Thyroid gland (tissue), 4 donors: ENCODE measurements at regions not wholly inside any gene's neighbourhood (a gene's known extent, or its start where the extent isn't known, plus 50 kb on each side); places are given as distances from the start of the nearest gene placed in this dataset.

Experiments
- DNase-seq, 2 donors: peaks; one replicate each; pipeline ENCODE4 v3.0.0-alpha.2; 2019
- H3K27ac ChIP-seq, 3 donors: fragments of 200-600 bp; sonication (generic); 1 replicate in 2 of 3; 2 replicates in 1 of 3; pipeline ENCODE4 v1.5.1; 2016 to 2019; ENCODE audit warnings: mild to moderate bottlenecking in 1 of 3, moderate library complexity in 1 of 3
- H3K27me3 ChIP-seq: fragments of 200-600 bp; sonication (generic); one replicate; pipeline ENCODE4 v1.5.1; 2019
- H3K36me3 ChIP-seq, 2 donors: fragments of 200-600 bp; sonication (generic); one replicate each; pipeline ENCODE4 v1.5.1; 2016 to 2019
- H3K4me1 ChIP-seq, 2 donors: fragments of 200-600 bp; sonication (generic); one replicate each; pipeline ENCODE4 v1.5.1; 2017 to 2019
- H3K4me3 ChIP-seq, 3 donors: fragments of 200-600 bp; sonication (generic); replicated peaks in 1 of 3; 1 replicate in 2 of 3; 2 replicates in 1 of 3; pipeline ENCODE4 v1.5.1; 2016; ENCODE audit warnings: mild to moderate bottlenecking in 1 of 3
- H3K9me3 ChIP-seq: fragments of 200-600 bp; sonication (generic); one replicate; pipeline ENCODE4 v1.5.1; 2017
- CTCF ChIP-seq, 6 experiments: fragments of 200-600 bp in 3 of 6; fragments of 450-650 bp in 3 of 6; sonication (generic) in 3 of 6; IDR thresholded peaks; one replicate each; pipeline ENCODE4 v1.5.1; 2016 to 2019; ENCODE audit warnings: antibody characterized with exemption in 6 of 6, mild to moderate bottlenecking in 2 of 6, inconsistent platforms in 1 of 6, moderate library complexity in 1 of 6
- POLR2A ChIP-seq, 2 donors: fragments of 450-650 bp; IDR thresholded peaks; one replicate each; pipeline ENCODE4 v1.6.1; 2017; ENCODE audit warnings: antibody characterized with exemption in 2 of 2, mild to moderate bottlenecking in 2 of 2, moderate library complexity in 1 of 2
- WGBS, 2 donors: methylation state at CpG; one replicate each; pipeline ENCODE4 v1.1.5; 2017; 5-methylcytosine and 5-hydroxymethylcytosine counted together
- intact Hi-C: fragments of 100-400 bp; cut with DNase I; formaldehyde crosslinking; loops from one replicate; pipeline ENCODE4 v1.15.1; 2023

- WGBS, 2 donors, result 92 to 100% methylated on average over 2 of the region's 2 CpGs
- H3K27me3 ChIP-seq, result no peaks in the 10 kb centered on the region
- no peaks in the 10 kb centered on the region for H3K4me1 ChIP-seq
- no peak overlapping the region for H3K27ac ChIP-seq
- no peaks in the 10 kb centered on the region for H3K36me3 ChIP-seq
- no peak overlapping the region for H3K4me3 ChIP-seq
- H3K9me3 ChIP-seq, result no peaks in the 10 kb centered on the region
- no peak for DNase-seq
- TF ChIP-seq POLR2A (IDR thresholded peaks at IDR 0.05) (no peak), CTCF (IDR thresholded peaks at IDR 0.05) (no peak)
- intact Hi-C loops, result no loop called here
These were observed 1138.1 kb upstream of the PRKX start for GRCh38 chrX:4851534-4851933.

- intact Hi-C loops, result no loop called here
- no peak overlapping the region for H3K27ac ChIP-seq
- WGBS, 2 donors, result 91 to 94% methylated on average over 4 of the region's 4 CpGs
- no peaks in the 10 kb centered on the region for H3K4me1 ChIP-seq
- H3K4me3 ChIP-seq, result no peak overlapping the region
- TF ChIP-seq POLR2A (IDR thresholded peaks at IDR 0.05) (no peak), CTCF (IDR thresholded peaks at IDR 0.05) (no peak)
- H3K27me3 ChIP-seq, result no peaks in the 10 kb centered on the region
- no peak for DNase-seq
- no peaks in the 10 kb centered on the region for H3K36me3 ChIP-seq
- H3K9me3 ChIP-seq, result no peaks in the 10 kb centered on the region
These were observed 1136.9 kb upstream of the PRKX start for GRCh38 chrX:4850312-4850711.

GRCh38 chrX:4844376-4844775 lies 1130.9 kb upstream of the PRKX start:
- Histone ChIP-seq H3K4me1 (no peaks in the 10 kb centered on the region), H3K9me3 (no peaks in the 10 kb centered on the region), H3K4me3 (no peak overlapping the region), H3K27ac (no peak overlapping the region), H3K27me3 (no peaks in the 10 kb centered on the region), H3K36me3 (no peaks in the 10 kb centered on the region)
- no peak for DNase-seq
- TF ChIP-seq CTCF (IDR thresholded peaks at IDR 0.05) (no peak), POLR2A (IDR thresholded peaks at IDR 0.05) (no peak)
- intact Hi-C loops, result no loop called here
- WGBS, 2 donors, result 48 to 53% methylated on average over 4 of the region's 4 CpGs

GRCh38 chrX:4841216-4841745 lies 1127.8 kb upstream of the PRKX start:
- no peaks in the 10 kb centered on the region for H3K9me3 ChIP-seq
- no peak for DNase-seq
- intact Hi-C loops, result no loop called here

GRCh38 chrX:4831574-4831973 lies 1118.1 kb upstream of the PRKX start:
- Histone ChIP-seq H3K36me3 (no peaks in the 10 kb centered on the region), H3K4me1 (no peaks in the 10 kb centered on the region), H3K27ac (no peak overlapping the region), H3K4me3 (no peak overlapping the region), H3K27me3 (no peaks in the 10 kb centered on the region), H3K9me3 (no peaks in the 10 kb centered on the region)
- 80 to 86% methylated on average over 1 of the region's 1 CpG for WGBS, 2 donors
- intact Hi-C loops, result no loop called here
- TF ChIP-seq CTCF (IDR thresholded peaks at IDR 0.05) (no peak), POLR2A (IDR thresholded peaks at IDR 0.05) (no peak)
- no peak for DNase-seq

More at GRCh38 chrX:4841216-4841745, 1127.8 kb upstream of the PRKX start:
- Histone ChIP-seq H3K27ac (no peak overlapping the region), H3K4me3 (no peak overlapping the region), H3K27me3 (no peaks in the 10 kb centered on the region), H3K36me3 (no peaks in the 10 kb centered on the region), H3K4me1 (no peaks in the 10 kb centered on the region)
- WGBS, 2 donors, result 17 to 29% methylated on average over 2 of the region's 2 CpGs
- TF ChIP-seq POLR2A (IDR thresholded peaks at IDR 0.05) (no peak), CTCF (IDR thresholded peaks at IDR 0.05) (no peak)
